Transverse colon (tissue), 4 donors: ENCODE measurements at regions not wholly inside any gene's neighbourhood (a gene's known extent, or its start where the extent isn't known, plus 50 kb on each side); places are given as distances from the start of the nearest gene placed in this dataset.

ENCODE experiments used
- EP300 ChIP-seq: sonication (generic); formaldehyde crosslinking; IDR thresholded peaks from one replicate; pipeline ENCODE4 v1.6.1; 2017; ENCODE audit warnings: antibody characterized with exemption, low read depth
- POLR2A ChIP-seq: fragments of 450-650 bp; IDR thresholded peaks from one replicate; pipeline ENCODE4 v1.6.1; 2016; ENCODE audit warnings: antibody characterized with exemption, mild to moderate bottlenecking, moderate library complexity
- POLR2AphosphoS5 ChIP-seq, 3 donors: sonication (generic); formaldehyde crosslinking; IDR thresholded peaks; one replicate each; pipeline ENCODE4 v1.6.1; 2016; ENCODE audit warnings: antibody characterized with exemption in 3 of 3
- TF ChIP-seq, protein P1 (sequence below), 5 experiments: fragments of 200-600 bp in 3 of 5; fragments of 450-650 bp in 2 of 5; sonication (generic) in 3 of 5; IDR thresholded peaks; 1 replicate in 2 of 5; 2 replicates in 3 of 5; pipeline ENCODE4 v1.5.1; 2016 to 2017; ENCODE audit warnings: antibody characterized with exemption in 5 of 5, inconsistent platforms in 3 of 5, mild to moderate bottlenecking in 2 of 5, moderate library complexity in 1 of 5

- no peak for TF ChIP-seq EP300
- TF ChIP-seq, protein P1, sequence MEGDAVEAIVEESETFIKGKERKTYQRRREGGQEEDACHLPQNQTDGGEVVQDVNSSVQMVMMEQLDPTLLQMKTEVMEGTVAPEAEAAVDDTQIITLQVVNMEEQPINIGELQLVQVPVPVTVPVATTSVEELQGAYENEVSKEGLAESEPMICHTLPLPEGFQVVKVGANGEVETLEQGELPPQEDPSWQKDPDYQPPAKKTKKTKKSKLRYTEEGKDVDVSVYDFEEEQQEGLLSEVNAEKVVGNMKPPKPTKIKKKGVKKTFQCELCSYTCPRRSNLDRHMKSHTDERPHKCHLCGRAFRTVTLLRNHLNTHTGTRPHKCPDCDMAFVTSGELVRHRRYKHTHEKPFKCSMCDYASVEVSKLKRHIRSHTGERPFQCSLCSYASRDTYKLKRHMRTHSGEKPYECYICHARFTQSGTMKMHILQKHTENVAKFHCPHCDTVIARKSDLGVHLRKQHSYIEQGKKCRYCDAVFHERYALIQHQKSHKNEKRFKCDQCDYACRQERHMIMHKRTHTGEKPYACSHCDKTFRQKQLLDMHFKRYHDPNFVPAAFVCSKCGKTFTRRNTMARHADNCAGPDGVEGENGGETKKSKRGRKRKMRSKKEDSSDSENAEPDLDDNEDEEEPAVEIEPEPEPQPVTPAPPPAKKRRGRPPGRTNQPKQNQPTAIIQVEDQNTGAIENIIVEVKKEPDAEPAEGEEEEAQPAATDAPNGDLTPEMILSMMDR (IDR thresholded peaks at IDR 0.05) = no peak
- no peak for TF ChIP-seq POLR2A
- no peak for TF ChIP-seq POLR2AphosphoS5 (IDR thresholded peaks at IDR 0.05)
These were observed 90.5 kb upstream of the POU2AF2 start for GRCh38 chr11:111155021-111155420.
